Colonic mucosa (tissue), 4 donors: ENCODE measurements at regions not wholly inside any gene's neighbourhood (a gene's known extent, or its start where the extent isn't known, plus 50 kb on each side); places are given as distances from the start of the nearest gene placed in this dataset.

ENCODE experiments used
- DNase-seq: peaks from one replicate; pipeline ENCODE4 v3.0.0-alpha.2; 2020
- H3K27ac ChIP-seq: fragments of 200-600 bp; one replicate; pipeline ENCODE4 v1.8.0; 2021
- H3K27me3 ChIP-seq: fragments of 200-600 bp; one replicate; pipeline ENCODE4 v1.8.0; 2021
- H3K36me3 ChIP-seq: fragments of 200-600 bp; one replicate; pipeline ENCODE4 v1.8.0; 2021
- H3K4me1 ChIP-seq: fragments of 200-600 bp; one replicate; pipeline ENCODE4 v1.8.0; 2021; ENCODE audit warnings: mild to moderate bottlenecking
- H3K4me3 ChIP-seq: fragments of 200-600 bp; one replicate; pipeline ENCODE4 v1.8.0; 2021
- H3K9ac ChIP-seq, 2 donors: one replicate each; pipeline ENCODE4 v1.7.0; 2013; ENCODE audit warnings: control low read depth in 2 of 2, low read depth in 2 of 2, low read length in 2 of 2
- H3K9me3 ChIP-seq: fragments of 200-600 bp; one replicate; pipeline ENCODE4 v1.8.0; 2021
- intact Hi-C: fragments of 100-400 bp; cut with DNase I; formaldehyde crosslinking; loops from one replicate; pipeline ENCODE4 v1.14.1; 2022
- TF ChIP-seq, protein P1 (sequence below): fragments of 200-600 bp; IDR thresholded peaks from one replicate; pipeline ENCODE4 v1.8.0; 2022; ENCODE audit warnings: antibody characterized with exemption, mild to moderate bottlenecking
- donor health status: healthy.
- donor health status: DM: no; HTN: no; CAD: no.
- donor health status: DM: no; HTN: no; CAD: no.

DNA sequence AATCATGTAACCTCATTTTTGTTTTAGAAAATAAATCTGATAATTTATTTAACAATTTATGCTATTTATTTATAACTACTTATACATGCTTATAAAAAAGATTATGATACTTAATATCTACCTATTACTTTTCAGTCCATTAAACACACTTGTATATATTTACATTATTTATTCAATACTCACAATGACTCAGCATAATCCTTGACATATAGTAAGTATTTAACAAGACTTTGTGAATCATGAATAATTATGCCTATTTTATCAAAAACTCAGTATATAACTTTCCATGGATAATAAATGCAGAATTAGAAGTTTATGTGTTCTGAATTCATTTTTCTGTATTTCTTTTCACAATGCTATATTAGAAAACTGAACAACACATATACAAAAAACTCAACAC lies 266.0 kb upstream of the STAC start:
- H3K4me1 ChIP-seq: no peaks in the 10 kb centered on the region
- intact Hi-C loops: no loop called here
- TF ChIP-seq, protein P1, sequence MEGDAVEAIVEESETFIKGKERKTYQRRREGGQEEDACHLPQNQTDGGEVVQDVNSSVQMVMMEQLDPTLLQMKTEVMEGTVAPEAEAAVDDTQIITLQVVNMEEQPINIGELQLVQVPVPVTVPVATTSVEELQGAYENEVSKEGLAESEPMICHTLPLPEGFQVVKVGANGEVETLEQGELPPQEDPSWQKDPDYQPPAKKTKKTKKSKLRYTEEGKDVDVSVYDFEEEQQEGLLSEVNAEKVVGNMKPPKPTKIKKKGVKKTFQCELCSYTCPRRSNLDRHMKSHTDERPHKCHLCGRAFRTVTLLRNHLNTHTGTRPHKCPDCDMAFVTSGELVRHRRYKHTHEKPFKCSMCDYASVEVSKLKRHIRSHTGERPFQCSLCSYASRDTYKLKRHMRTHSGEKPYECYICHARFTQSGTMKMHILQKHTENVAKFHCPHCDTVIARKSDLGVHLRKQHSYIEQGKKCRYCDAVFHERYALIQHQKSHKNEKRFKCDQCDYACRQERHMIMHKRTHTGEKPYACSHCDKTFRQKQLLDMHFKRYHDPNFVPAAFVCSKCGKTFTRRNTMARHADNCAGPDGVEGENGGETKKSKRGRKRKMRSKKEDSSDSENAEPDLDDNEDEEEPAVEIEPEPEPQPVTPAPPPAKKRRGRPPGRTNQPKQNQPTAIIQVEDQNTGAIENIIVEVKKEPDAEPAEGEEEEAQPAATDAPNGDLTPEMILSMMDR: no peak
- H3K9ac ChIP-seq: no peak overlapping the region
- no peak overlapping the region for H3K4me3 ChIP-seq
- no peaks in the 10 kb centered on the region for H3K9me3 ChIP-seq
- no peaks in the 10 kb centered on the region for H3K36me3 ChIP-seq
- H3K27me3 ChIP-seq: no peaks in the 10 kb centered on the region
- no peak for DNase-seq
- H3K27ac ChIP-seq: no peak overlapping the region

DNA sequence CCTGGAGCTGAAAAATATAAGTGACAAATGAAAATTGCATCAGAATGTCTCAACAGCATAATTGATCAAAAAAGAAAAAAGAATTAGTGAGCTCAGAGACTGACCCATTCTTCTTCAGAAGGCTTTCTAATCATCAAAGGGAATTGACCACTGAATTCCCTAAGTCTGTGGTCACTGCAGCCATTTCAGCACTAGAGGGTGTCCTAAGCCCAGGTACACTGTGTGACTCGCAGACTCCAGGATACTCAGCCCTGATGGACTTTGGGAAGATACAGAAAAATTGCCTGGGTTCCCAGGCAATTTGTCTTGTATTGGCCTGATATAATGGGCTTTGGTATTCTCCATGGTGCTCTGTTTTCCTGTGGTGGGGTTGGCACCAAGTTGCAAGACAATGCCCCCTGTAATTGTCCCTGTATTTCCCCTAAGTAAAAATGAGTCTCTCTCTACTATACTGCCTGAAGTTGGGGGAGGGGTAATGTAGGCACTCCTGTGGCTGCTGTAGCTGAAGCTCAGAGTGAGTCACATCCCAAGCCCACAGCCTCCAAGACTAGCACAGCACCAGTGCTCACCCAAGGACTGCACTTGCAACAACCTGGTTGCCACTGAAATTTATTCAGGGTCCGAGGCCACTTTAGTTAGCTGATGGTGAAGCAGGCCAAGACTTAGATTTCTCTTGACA lies 256.0 kb upstream of the STAC start:
- H3K9me3 ChIP-seq: no peaks in the 10 kb centered on the region
- H3K27ac ChIP-seq: no peak overlapping the region
- DNase-seq: no peak
- intact Hi-C loops: no loop called here
- no peak overlapping the region for H3K9ac ChIP-seq
- TF ChIP-seq, protein P1: no peak
- H3K36me3 ChIP-seq: no peaks in the 10 kb centered on the region
- H3K4me1 ChIP-seq: no peaks in the 10 kb centered on the region
- H3K27me3 ChIP-seq: no peaks in the 10 kb centered on the region
- H3K4me3 ChIP-seq: no peak overlapping the region

- no peaks in the 10 kb centered on the region for H3K9me3 ChIP-seq
- no peaks in the 10 kb centered on the region for H3K27me3 ChIP-seq
- no peak overlapping the region for H3K4me3 ChIP-seq
- intact Hi-C loops: no loop called here
- no peaks in the 10 kb centered on the region for H3K4me1 ChIP-seq
- H3K9ac ChIP-seq: no peak overlapping the region
- TF ChIP-seq, protein P1: no peak
- H3K27ac ChIP-seq: no peak overlapping the region
- H3K36me3 ChIP-seq: no peaks in the 10 kb centered on the region
- no peak for DNase-seq
These were observed 248.1 kb upstream of the STAC start for GRCh38 chr3:36132214-36132613.

DNA sequence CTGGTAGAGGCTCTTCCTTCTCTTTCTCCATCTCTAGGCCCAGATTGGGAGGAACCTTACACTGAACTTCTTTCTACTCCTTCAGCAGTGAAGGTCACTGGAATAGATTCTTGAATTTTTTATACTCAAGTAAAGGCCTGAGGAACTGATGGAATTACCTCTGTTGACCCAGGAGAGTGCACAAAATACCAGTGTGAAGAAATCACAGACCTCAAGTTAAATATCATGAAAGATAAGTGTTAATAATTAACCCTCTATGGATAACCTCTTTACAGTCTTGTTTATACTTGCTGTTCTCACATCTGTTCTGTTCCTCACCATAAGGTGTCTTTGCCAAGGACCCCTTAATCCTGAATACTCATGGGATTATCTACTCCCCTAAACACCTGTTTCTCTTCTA lies 244.4 kb upstream of the STAC start:
- no peaks in the 10 kb centered on the region for H3K27me3 ChIP-seq
- DNase-seq: no peak
- H3K4me1 ChIP-seq: no peaks in the 10 kb centered on the region
- intact Hi-C loops: no loop called here
- H3K9ac ChIP-seq: no peak overlapping the region
- no peaks in the 10 kb centered on the region for H3K9me3 ChIP-seq
- no peak overlapping the region for H3K27ac ChIP-seq
- H3K4me3 ChIP-seq: no peak overlapping the region
- TF ChIP-seq, protein P1: no peak
- H3K36me3 ChIP-seq: no peaks in the 10 kb centered on the region

- Histone ChIP-seq H3K4me1 (no peaks in the 10 kb centered on the region), H3K27me3 (no peaks in the 10 kb centered on the region), H3K27ac (no peak overlapping the region), H3K9me3 (no peaks in the 10 kb centered on the region), H3K36me3 (no peaks in the 10 kb centered on the region), H3K9ac (no peak overlapping the region), H3K4me3 (no peak overlapping the region)
- DNase-seq: no peak
- intact Hi-C loops: no loop called here
- TF ChIP-seq, protein P1: no peak
These were observed 237.6 kb upstream of the STAC start for GRCh38 chr3:36142746-36143145.
